IMR-90 (cell line): ENCODE measurements at regions not wholly inside any gene's neighbourhood (a gene's known extent, or its start where the extent isn't known, plus 50 kb on each side); places are given as distances from the start of the nearest gene placed in this dataset.

ENCODE experiments used
- BHLHE40 ChIP-seq: fragments of 150-350 bp; IDR thresholded peaks from 2 replicates; pipeline ENCODE4 v1.6.1; 2016; ENCODE audit warnings: mild to moderate bottlenecking, low read depth, low read length
- CEBPB ChIP-seq: IDR thresholded peaks from 2 replicates; pipeline ENCODE4 v1.6.1; 2012; ENCODE audit warnings: low read depth, low read length, improper control_type of control experiment
- CTCF ChIP-seq: conservative IDR thresholded peaks from 2 replicates; pipeline ENCODE4 v1.5.1; 2012; ENCODE audit warnings: mild to moderate bottlenecking, low read depth, low read length, improper control_type of control experiment
- MAFK ChIP-seq: IDR thresholded peaks from 2 replicates; pipeline ENCODE4 v1.6.1; 2012; ENCODE audit warnings: low read depth, low read length, improper control_type of control experiment
- MXI1 ChIP-seq: IDR thresholded peaks from 2 replicates; pipeline ENCODE4 v1.6.1; 2012; ENCODE audit warnings: low read depth, mild to moderate bottlenecking, low read length, moderate library complexity, borderline replicate concordance
- POLR2A ChIP-seq: IDR thresholded peaks from 2 replicates; pipeline ENCODE4 v1.6.1; 2012; ENCODE audit warnings: mild to moderate bottlenecking, low read depth, low read length
- RFX5 ChIP-seq: IDR thresholded peaks from 2 replicates; pipeline ENCODE4 v1.8.0; 2012; ENCODE audit warnings: low read depth, mild to moderate bottlenecking, low read length, moderate library complexity
- SMC3 ChIP-seq: fragments of 150-350 bp; IDR thresholded peaks from 2 replicates; pipeline ENCODE4 v1.6.1; 2016; ENCODE audit warnings: low read depth, mild to moderate bottlenecking, antibody characterized with exemption, low read length, moderate library complexity
- USF2 ChIP-seq: fragments of 150-350 bp; IDR thresholded peaks from 2 replicates; pipeline ENCODE4 v1.6.1; 2017; ENCODE audit warnings: mild to moderate bottlenecking, antibody characterized with exemption, low read length, low read depth

GRCh38 chr1:209260136-209260535 is 323.4 kb upstream of the CAMK1G start:
- no peak for TF ChIP-seq RFX5
- no peak for TF ChIP-seq CTCF
- no peak for TF ChIP-seq MXI1
- no peak for TF ChIP-seq POLR2A
- TF ChIP-seq BHLHE40: no peak
- no peak for TF ChIP-seq SMC3
- no peak for TF ChIP-seq MAFK
- no peak for TF ChIP-seq USF2
- no peak for TF ChIP-seq CEBPB
